ENCODE measurements at regions not wholly inside any gene's neighbourhood (a gene's known extent, or its start where the extent isn't known, plus 50 kb on each side); places are given as distances from the start of the nearest gene placed in this dataset.

GRCh38 chr2:22769497-22769896 lies 615.5 kb upstream of the KLHL29 start:
- TF ChIP-seq CTCF (IDR thresholded peaks at IDR 0.05; ENCODE audit: borderline replicate concordance, extremely low read depth, low read length, poor library complexity, severe bottlenecking) = no peak
- no peak for TF ChIP-seq EZH2 (IDR thresholded peaks at IDR 0.05; ENCODE audit: borderline replicate concordance, low read depth, low read length, severe bottlenecking)

Data from DND-41 (cell line).